ENCODE measurements at regions not wholly inside any gene's neighbourhood (a gene's known extent, or its start where the extent isn't known, plus 50 kb on each side); places are given as distances from the start of the nearest gene placed in this dataset.

- TF ChIP-seq POLR2A (IDR thresholded peaks at IDR 0.05), result no peak
- no peak for TF ChIP-seq CTCF (IDR thresholded peaks at IDR 0.05)
Observed at GRCh38 chr18:70390371-70391090, 101.7 kb downstream of the SOCS6 start.
